Uterus (tissue), 2 donors: ENCODE measurements at regions not wholly inside any gene's neighbourhood (a gene's known extent, or its start where the extent isn't known, plus 50 kb on each side); places are given as distances from the start of the nearest gene placed in this dataset.

ENCODE experiments used
- CTCF ChIP-seq, 4 experiments: fragments of 200-600 bp in 2 of 4; fragments of 450-650 bp in 2 of 4; sonication (generic) in 2 of 4; IDR thresholded peaks; one replicate each; pipeline ENCODE4 v1.5.1; 2016 to 2019; ENCODE audit warnings: antibody characterized with exemption in 4 of 4, mild to moderate bottlenecking in 2 of 4, moderate library complexity in 1 of 4
- POLR2A ChIP-seq, 2 donors: fragments of 450-650 bp; IDR thresholded peaks; one replicate each; pipeline ENCODE4 v1.6.1; 2016; ENCODE audit warnings: antibody characterized with exemption in 2 of 2, mild to moderate bottlenecking in 1 of 2, moderate library complexity in 1 of 2

GRCh38 chr3:82736696-82737277 is 975.3 kb upstream of the GBE1 start:
- TF ChIP-seq CTCF (IDR thresholded peaks at IDR 0.05) (no peak), POLR2A (IDR thresholded peaks at IDR 0.05) (no peak)
